Fibroblast of lung (primary cell): ENCODE measurements at regions not wholly inside any gene's neighbourhood (a gene's known extent, or its start where the extent isn't known, plus 50 kb on each side); places are given as distances from the start of the nearest gene placed in this dataset.
"Not testable (repeated sequence)": the region's sequence is repeated elsewhere in the genome, so short reads cannot be mapped to it uniquely, and the experiment has no call there.

Experiments used
- DNase-seq, 2 donors: peaks; one replicate each; pipeline versions ENCODE4 v3.0.0 to v3.0.0-alpha.2; 2010; ENCODE audit warnings: low read depth in 2 of 2
- H2AFZ ChIP-seq: 2 replicates; pipeline ENCODE4 v1.5.1; 2012; ENCODE audit warnings: low read length, control low read depth, inconsistent platforms
- H3K27ac ChIP-seq: 2 replicates; pipeline ENCODE4 v1.5.1; 2011; ENCODE audit warnings: low read length, control low read depth; ENCODE audit not compliant: insufficient read depth
- H3K27me3 ChIP-seq: 2 replicates; pipeline ENCODE4 v1.5.1; 2011; ENCODE audit warnings: mild to moderate bottlenecking, low read length; ENCODE audit not compliant: control insufficient read depth, insufficient read depth
- H3K36me3 ChIP-seq: 2 replicates; pipeline ENCODE4 v1.5.1; 2011; ENCODE audit warnings: low read length; ENCODE audit not compliant: control insufficient read depth, insufficient read depth
- H3K4me1 ChIP-seq: 2 replicates; pipeline ENCODE4 v1.5.1; 2011; ENCODE audit warnings: low read length; ENCODE audit not compliant: control insufficient read depth, insufficient read depth; ENCODE audit errors: extremely low read depth
- H3K4me2 ChIP-seq: 2 replicates; pipeline ENCODE4 v1.5.1; 2011; ENCODE audit warnings: low read length, control low read depth; ENCODE audit not compliant: insufficient read depth; ENCODE audit errors: extremely low read depth
- H3K4me3 ChIP-seq, 4 experiments: fragments of 200-600 bp in 1 of 4; sonication (generic) in 1 of 4; replicated peaks in 1 of 4; 2 replicates each; pipeline ENCODE4 v1.5.1; 2011 to 2016; ENCODE audit warnings: low read length in 4 of 4, low read depth in 3 of 4, mild to moderate bottlenecking in 3 of 4, control low read depth in 2 of 4, inconsistent platforms in 1 of 4, mixed read lengths in 1 of 4; ENCODE audit not compliant: insufficient read depth in 1 of 4; ENCODE audit errors: control extremely low read depth in 1 of 4
- H3K79me2 ChIP-seq: 2 replicates; pipeline ENCODE4 v1.5.1; 2012; ENCODE audit warnings: mild to moderate bottlenecking, low read length, inconsistent platforms; ENCODE audit not compliant: control insufficient read depth, insufficient read depth
- H3K9ac ChIP-seq: 2 replicates; pipeline ENCODE4 v1.5.1; 2011; ENCODE audit warnings: mild to moderate bottlenecking, low read length, control low read depth; ENCODE audit not compliant: insufficient read depth
- H3K9me3 ChIP-seq: 2 replicates; pipeline ENCODE4 v1.5.1; 2012; ENCODE audit warnings: low read depth, low read length; ENCODE audit not compliant: control insufficient read depth, insufficient read depth
- H4K20me1 ChIP-seq: 2 replicates; pipeline ENCODE4 v1.5.1; 2011; ENCODE audit warnings: low read length; ENCODE audit not compliant: control insufficient read depth, insufficient read depth; ENCODE audit errors: extremely low read depth
- CTCF ChIP-seq, 2 donors: IDR thresholded peaks in 1 of 2; conservative IDR thresholded peaks in 1 of 2; 1 replicate in 1 of 2; 2 replicates in 1 of 2; pipeline ENCODE4 v1.5.1; 2011 to 2012; ENCODE audit warnings: low read length in 2 of 2, control low read depth in 1 of 2, inconsistent platforms in 1 of 2, low read depth in 1 of 2, mild to moderate bottlenecking in 1 of 2
- EZH2 ChIP-seq: IDR thresholded peaks from 2 replicates; pipeline ENCODE4 v1.5.1; 2012; ENCODE audit warnings: low read length, control low read depth, mild to moderate bottlenecking; ENCODE audit errors: missing control alignments

GRCh38 chr1:19552291-19553010 lies 67.1 kb upstream of the CAPZB start:
- H3K9ac ChIP-seq = no peak overlapping the region
- no peaks in the 10 kb centered on the region for H3K79me2 ChIP-seq
- H4K20me1 ChIP-seq = no peaks in the 10 kb centered on the region
- H3K9me3 ChIP-seq = no peaks in the 10 kb centered on the region
- H3K4me3 ChIP-seq = no peak overlapping the region
- no peaks in the 10 kb centered on the region for H3K27me3 ChIP-seq
- H3K27ac ChIP-seq = no peak overlapping the region
- H3K4me1 ChIP-seq = no peaks in the 10 kb centered on the region
- TF ChIP-seq EZH2 (no peak), CTCF (conservative IDR thresholded peaks at IDR 0.05 in 1 of 2, IDR thresholded peaks at IDR 0.05 in 1 of 2; ENCODE audit: low read depth in 1 of 2, low read length in 2 of 2) (no peak)
- no peak overlapping the region for H2AFZ ChIP-seq
- H3K4me2 ChIP-seq = no peak overlapping the region
- DNase-seq = no peak
- H3K36me3 ChIP-seq = no peaks in the 10 kb centered on the region

- H3K9me3 ChIP-seq, H3K4me1 ChIP-seq, H3K79me2 ChIP-seq, H3K27me3 ChIP-seq, H3K4me2 ChIP-seq, H3K36me3 ChIP-seq, H4K20me1 ChIP-seq, H3K4me3 ChIP-seq, H3K9ac ChIP-seq, DNase-seq, H2AFZ ChIP-seq, H3K27ac ChIP-seq: not testable (repeated sequence)
Measured at GRCh38 chr1:19551837-19552236, 66.5 kb upstream of the CAPZB start.

GRCh38 chr1:19550437-19550836 lies 65.1 kb upstream of the CAPZB start:
- not testable (repeated sequence) for H3K4me3 ChIP-seq, H3K27me3 ChIP-seq, H4K20me1 ChIP-seq, H3K4me1 ChIP-seq, H3K4me2 ChIP-seq, H2AFZ ChIP-seq, H3K9me3 ChIP-seq, H3K79me2 ChIP-seq, H3K9ac ChIP-seq, H3K36me3 ChIP-seq, DNase-seq, H3K27ac ChIP-seq

GRCh38 chr1:19547814-19548213 lies 62.5 kb upstream of the CAPZB start:
- Histone ChIP-seq H3K27me3 (no peaks in the 10 kb centered on the region), H3K9me3 (no peaks in the 10 kb centered on the region), H3K27ac (no peak overlapping the region), H3K4me1 (no peaks in the 10 kb centered on the region), H4K20me1 (no peaks in the 10 kb centered on the region), H3K36me3 (no peaks in the 10 kb centered on the region), H3K4me2 (no peak overlapping the region), H2AFZ (no peak overlapping the region), H3K4me3 (no peak overlapping the region), H3K9ac (no peak overlapping the region), H3K79me2 (no peaks in the 10 kb centered on the region)
- no peak for TF ChIP-seq CTCF (conservative IDR thresholded peaks at IDR 0.05 in 1 of 2, IDR thresholded peaks at IDR 0.05 in 1 of 2; ENCODE audit: low read depth in 1 of 2, low read length in 2 of 2)
- no peak for TF ChIP-seq EZH2
- DNase-seq = no peak
